Activated CD4-positive, alpha-beta memory T cell treated with anti-CD3 and anti-CD28 coated beads, Interleukin-2, amount 10 ng/mL, durations not matched to agents 7 days and 5 days (primary cell): ENCODE measurements at regions not wholly inside any gene's neighbourhood (a gene's known extent, or its start where the extent isn't known, plus 50 kb on each side); places are given as distances from the start of the nearest gene placed in this dataset.

ENCODE experiments used
- CTCF ChIA-PET: fragments of 350-600 bp; sonication (Branson Sonifier 250); formaldehyde crosslinking; loops from one replicate; lab custom pipeline; 2021; ENCODE audit warnings: antibody characterized with exemption, inconsistent platforms; lab: Charles Lee
- POLR2A ChIA-PET: fragments of 350-600 bp; sonication (Branson Sonifier 250); formaldehyde crosslinking; loops from one replicate; lab custom pipeline; 2021; ENCODE audit warnings: antibody characterized with exemption; lab: Charles Lee
- DNase-seq: peaks from one replicate; pipeline ENCODE4 v3.0.0-alpha.2; 2020
- H3K27ac Mint-ChIP-seq: one replicate; pipeline ENCODE4 v1.8.0; 2021; ENCODE audit warnings: mild to moderate bottlenecking, mixed read lengths
- H3K27me3 Mint-ChIP-seq: one replicate; pipeline ENCODE4 v1.8.0; 2021; ENCODE audit warnings: mixed read lengths
- H3K36me3 Mint-ChIP-seq: one replicate; pipeline ENCODE4 v1.8.0; 2021; ENCODE audit warnings: low read depth, mixed read lengths
- H3K4me1 Mint-ChIP-seq: one replicate; pipeline ENCODE4 v1.8.0; 2021; ENCODE audit warnings: mixed read lengths
- H3K4me3 Mint-ChIP-seq: one replicate; pipeline ENCODE4 v1.8.0; 2021; ENCODE audit warnings: mild to moderate bottlenecking, mixed read lengths
- H3K9me3 Mint-ChIP-seq: one replicate; pipeline ENCODE4 v1.8.0; 2021; ENCODE audit warnings: mixed read lengths

DNA sequence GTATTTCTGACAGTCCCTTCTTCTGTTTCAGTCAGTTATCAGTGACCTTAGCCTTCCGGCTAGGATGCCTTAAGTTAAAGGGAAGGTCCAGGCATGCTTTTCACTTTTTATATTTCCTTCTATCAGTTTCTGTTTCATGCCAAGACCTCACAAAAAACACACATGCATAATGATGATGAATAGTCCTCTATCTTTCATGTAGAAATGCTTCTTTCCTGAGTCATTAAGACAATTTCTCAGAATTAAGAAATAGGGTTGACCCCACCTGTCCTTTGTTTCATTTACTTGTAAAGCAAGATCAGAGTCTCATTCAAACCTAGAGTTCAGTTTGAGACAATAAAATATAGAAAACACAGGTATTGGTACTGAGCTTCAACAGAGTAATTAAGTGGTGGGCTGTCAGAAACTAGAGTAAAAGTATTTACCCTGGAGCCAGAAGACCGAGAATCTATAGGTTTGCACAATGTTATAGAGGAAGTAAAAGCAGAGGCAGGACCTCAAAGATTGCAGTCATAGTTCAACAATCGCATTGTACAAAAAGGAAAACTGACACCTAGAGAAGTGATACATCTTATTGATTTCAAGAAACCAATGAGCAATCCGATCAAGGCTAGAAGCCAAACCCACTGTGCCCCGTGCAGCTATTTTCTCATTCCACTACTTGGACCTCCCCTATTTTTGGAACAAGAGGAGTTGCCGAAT is 118.7 kb upstream of the PUM3 start:
- POLR2A ChIA-PET: no interaction called here
- Mint-ChIP-seq H3K4me1 (no peaks in the 10 kb centered on the region), H3K27ac (no peak overlapping the region), H3K36me3 (no peaks in the 10 kb centered on the region), H3K9me3 (no peaks in the 10 kb centered on the region), H3K4me3 (no peak overlapping the region), H3K27me3 (peaks cover 2% of the 10 kb centered on the region)
- CTCF ChIA-PET: no interaction called here
- no peak for DNase-seq

DNA sequence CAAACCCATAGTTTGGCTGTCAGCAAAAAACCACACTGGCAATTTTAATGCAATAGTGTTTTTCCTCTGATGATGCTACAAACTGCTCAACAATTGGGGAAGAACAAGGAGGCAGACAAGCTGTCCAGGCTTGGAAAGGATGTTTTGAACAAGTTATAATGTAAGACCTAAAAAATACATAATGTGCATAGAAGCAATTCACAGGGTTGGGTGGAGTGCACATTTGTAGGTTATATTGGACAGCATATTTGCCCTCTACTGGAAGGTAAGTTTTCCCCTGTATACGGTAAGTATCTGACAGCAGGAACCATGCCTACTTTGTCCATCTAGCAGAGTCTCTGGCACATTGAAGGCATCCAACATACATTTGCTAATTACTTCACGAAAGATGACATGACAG is 114.3 kb upstream of the PUM3 start:
- Mint-ChIP-seq H3K36me3 (no peaks in the 10 kb centered on the region), H3K4me1 (no peaks in the 10 kb centered on the region), H3K4me3 (no peak overlapping the region), H3K27ac (no peak overlapping the region), H3K27me3 (peaks cover 5% of the 10 kb centered on the region), H3K9me3 (no peaks in the 10 kb centered on the region)
- no peak for DNase-seq
- ChIA-PET POLR2A (no interaction called here), CTCF (no interaction called here)

DNA sequence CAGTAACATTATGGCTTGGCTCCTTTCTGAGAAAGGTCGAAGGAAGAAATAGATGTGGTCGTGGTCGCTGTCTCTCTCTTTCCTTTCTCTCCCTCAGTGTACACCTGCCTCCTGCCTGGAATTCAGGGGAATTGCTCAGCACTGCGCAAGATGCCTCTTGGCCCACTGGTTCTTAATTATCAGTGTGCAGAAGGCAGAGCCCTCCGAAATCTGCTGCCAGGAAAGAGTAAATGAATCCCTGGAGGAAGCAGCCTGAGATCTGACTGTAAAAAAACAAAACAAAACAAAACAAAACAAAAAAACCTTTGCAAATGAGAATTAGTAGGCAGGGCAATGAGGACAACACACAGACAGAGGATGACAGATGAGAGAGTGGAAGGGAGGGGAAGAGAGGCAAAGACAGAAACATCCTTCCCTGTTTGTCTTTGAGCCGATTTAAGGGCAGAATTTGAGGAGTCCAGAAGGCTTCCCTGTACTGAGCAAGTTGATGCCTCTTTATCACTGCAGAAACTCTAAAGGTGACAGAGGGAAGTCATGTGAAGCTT is 113.8 kb upstream of the PUM3 start:
- Mint-ChIP-seq H3K4me3 (no peak overlapping the region), H3K27me3 (peaks cover 5% of the 10 kb centered on the region), H3K4me1 (no peaks in the 10 kb centered on the region), H3K27ac (no peak overlapping the region), H3K36me3 (no peaks in the 10 kb centered on the region), H3K9me3 (no peaks in the 10 kb centered on the region)
- POLR2A ChIA-PET: no interaction called here
- DNase-seq: no peak
- CTCF ChIA-PET: no interaction called here

DNA sequence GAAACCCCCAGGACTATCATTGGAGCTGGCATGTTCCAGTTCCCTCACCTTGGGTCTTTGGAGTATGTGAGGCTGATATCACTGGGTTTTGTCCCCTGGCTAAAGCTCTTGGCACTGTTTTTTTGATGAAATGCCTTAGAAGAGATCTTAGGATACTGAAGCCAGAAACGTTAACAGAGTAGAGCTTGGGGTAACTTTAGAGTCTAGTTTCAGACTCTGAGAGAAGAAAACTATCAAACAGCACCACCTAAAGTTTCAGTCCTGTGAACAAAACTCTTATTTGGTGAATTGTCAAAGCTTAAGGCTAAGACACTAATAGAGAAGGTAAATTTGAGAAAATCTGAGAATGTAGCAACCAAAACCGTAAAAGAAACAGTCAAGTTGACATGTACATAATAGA is 111.7 kb upstream of the PUM3 start:
- POLR2A ChIA-PET: no interaction called here
- Mint-ChIP-seq H3K4me1 (no peaks in the 10 kb centered on the region), H3K36me3 (no peaks in the 10 kb centered on the region), H3K4me3 (no peak overlapping the region), H3K27ac (no peak overlapping the region), H3K9me3 (no peaks in the 10 kb centered on the region), H3K27me3 (peaks cover 8% of the 10 kb centered on the region)
- no peak for DNase-seq
- CTCF ChIA-PET: no interaction called here

DNA sequence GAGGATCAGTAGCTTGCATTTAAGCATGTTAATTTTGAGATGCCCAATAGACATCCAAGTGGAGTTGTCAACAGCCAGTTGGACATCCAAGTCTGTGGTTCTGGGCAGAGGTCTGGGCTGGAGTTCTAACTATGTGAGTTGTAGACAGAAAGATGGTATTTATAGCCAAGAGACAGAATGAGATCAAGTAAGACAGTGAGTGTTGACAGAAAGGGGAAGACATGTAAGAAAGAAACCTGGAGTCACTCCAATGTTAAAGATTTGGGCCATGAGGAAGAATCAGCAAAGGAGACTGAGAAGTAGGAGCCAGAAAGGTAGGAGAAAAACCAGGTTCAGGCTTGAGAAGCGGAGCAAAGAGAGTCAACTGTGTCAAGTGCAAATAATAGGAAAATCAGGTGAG is 95.5 kb upstream of the PUM3 start:
- CTCF ChIA-PET: no interaction called here
- POLR2A ChIA-PET: no interaction called here
- Mint-ChIP-seq H3K9me3 (no peaks in the 10 kb centered on the region), H3K27me3 (peaks cover 9% of the 10 kb centered on the region), H3K36me3 (no peaks in the 10 kb centered on the region), H3K4me3 (no peak overlapping the region), H3K27ac (no peak overlapping the region), H3K4me1 (no peaks in the 10 kb centered on the region)
- DNase-seq: no peak

DNA sequence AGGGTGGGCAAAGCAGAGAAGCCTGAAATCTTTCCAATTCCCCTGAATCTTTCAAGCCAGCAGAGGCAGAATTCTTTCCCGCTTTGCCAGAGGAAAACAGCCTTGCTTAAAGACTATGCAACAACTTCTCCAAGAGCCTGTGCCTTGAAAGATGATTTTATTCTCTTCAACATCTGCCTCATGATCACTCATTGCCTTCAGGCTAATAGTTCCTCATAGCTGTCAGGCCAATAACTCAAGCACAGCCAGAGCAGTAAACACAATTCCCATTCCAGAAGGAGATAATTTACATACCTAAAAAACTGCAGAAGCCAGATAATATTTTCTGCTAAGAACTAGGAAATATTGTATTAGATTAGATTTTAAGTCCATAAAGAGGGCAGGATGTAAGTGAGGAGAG is 92.3 kb upstream of the PUM3 start:
- Mint-ChIP-seq H3K36me3 (no peaks in the 10 kb centered on the region), H3K9me3 (no peaks in the 10 kb centered on the region), H3K27ac (no peak overlapping the region), H3K4me3 (no peak overlapping the region), H3K4me1 (no peaks in the 10 kb centered on the region), H3K27me3 (peaks cover 9% of the 10 kb centered on the region)
- no peak for DNase-seq
- ChIA-PET CTCF (no interaction called here), POLR2A (no interaction called here)

DNA sequence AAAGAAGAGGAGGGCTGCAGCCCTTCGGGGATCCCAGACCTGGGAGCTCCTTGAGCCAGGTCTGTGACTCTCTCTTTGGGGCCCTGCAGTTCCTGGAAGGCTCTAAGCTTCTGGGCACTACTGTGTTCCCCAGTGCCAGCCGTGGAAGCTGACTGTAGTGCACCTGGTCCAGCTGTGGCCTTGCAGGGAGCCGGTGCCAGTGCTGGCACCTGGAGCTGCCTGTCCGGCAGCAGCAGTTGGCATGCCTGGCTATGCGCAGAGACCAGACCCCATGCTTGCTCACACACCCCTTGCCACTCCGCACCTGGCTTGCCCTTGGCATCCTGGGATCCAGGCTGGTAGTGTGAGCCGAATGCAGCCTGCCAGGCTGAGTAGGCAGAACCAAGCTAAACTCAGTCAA is 91.0 kb upstream of the PUM3 start:
- no peak for DNase-seq
- H3K9me3 Mint-ChIP-seq: no peaks in the 10 kb centered on the region
- ChIA-PET CTCF (no interaction called here), POLR2A (no interaction called here)
- peaks cover 9% of the 10 kb centered on the region for H3K27me3 Mint-ChIP-seq
- H3K27ac Mint-ChIP-seq: no peak overlapping the region
- H3K4me1 Mint-ChIP-seq: no peaks in the 10 kb centered on the region
- no peaks in the 10 kb centered on the region for H3K36me3 Mint-ChIP-seq
- H3K4me3 Mint-ChIP-seq: no peak overlapping the region

DNA sequence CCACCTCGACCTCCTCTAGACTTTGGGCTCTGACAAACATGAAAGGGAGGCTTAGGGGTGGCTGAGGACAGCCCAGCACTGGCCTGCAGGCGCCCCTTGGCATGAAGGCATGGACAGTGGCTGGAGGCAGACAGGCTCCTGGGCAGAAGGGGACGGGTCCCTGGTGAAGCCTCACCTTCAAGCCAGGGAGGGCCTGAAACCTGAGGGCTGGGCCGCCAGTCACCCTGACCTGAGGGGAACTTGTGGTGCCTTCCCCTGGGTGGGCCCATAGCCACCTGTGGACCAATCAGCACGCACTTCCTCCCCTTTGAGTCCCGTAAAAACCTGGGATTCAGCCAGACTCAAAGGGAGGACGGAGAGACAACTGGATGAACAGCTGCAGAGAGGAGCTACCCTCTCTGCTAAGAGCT is 90.4 kb upstream of the PUM3 start:
- POLR2A ChIA-PET: no interaction called here

DNA sequence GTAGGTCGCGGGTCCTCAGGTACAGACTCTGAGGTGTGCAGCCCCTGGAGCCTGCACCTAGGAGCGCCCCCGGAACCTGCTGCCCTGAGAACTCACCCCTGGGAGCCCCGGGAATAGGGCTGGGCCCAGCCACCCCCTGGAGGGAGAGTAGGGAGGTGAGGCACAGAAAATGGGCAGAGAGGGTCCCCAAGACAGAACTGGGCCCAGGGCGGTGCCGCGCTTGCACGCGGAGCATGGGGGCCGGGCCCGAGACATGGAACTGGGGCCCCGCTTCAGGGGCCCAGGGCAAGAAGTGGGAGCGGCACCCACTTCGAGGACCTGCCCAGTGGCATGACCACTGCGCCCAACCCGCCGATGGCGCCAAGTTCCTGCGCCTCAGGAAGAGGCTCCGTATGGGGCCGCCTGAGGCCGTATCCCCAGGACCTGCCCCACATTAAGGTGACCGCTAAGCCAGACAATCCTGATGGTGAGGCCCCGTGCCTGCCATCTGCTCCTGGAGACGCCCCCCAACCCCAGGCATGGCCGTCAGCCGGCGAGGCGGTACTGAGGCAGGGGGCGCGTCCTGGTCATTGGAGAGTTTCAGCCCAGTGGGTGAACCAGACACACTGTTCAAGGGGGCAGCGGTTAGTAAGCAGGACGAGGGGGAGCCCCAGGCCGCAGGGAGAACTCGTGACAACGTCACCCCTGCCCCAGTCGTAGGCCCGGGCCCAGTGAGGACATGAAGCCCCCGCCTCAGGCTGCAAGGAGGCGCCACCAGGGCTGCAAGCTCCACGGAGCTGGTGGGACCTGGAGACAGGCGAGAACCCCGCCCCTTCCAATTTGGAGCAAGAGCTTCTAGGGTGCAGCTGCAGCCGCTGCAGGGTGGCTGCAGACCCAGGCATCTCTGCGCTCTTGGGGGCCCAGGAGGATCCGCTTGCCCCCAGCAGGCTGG is 89.5 kb upstream of the PUM3 start:
- Mint-ChIP-seq H3K4me3 (no peak overlapping the region), H3K9me3 (no peaks in the 10 kb centered on the region), H3K36me3 (no peaks in the 10 kb centered on the region), H3K27ac (no peak overlapping the region), H3K4me1 (no peaks in the 10 kb centered on the region), H3K27me3 (no peaks in the 10 kb centered on the region)
- DNase-seq: no peak
- POLR2A ChIA-PET: no interaction called here
- CTCF ChIA-PET: no interaction called here

More for the DNA sequence above, 90.4 kb upstream of the PUM3 start:
- H3K4me3 Mint-ChIP-seq: no peak overlapping the region
- no peak overlapping the region for H3K27ac Mint-ChIP-seq
- no peaks in the 10 kb centered on the region for H3K9me3 Mint-ChIP-seq
- CTCF ChIA-PET: no interaction called here
- H3K27me3 Mint-ChIP-seq: peaks cover 7% of the 10 kb centered on the region
- H3K36me3 Mint-ChIP-seq: no peaks in the 10 kb centered on the region
- H3K4me1 Mint-ChIP-seq: no peaks in the 10 kb centered on the region
- DNase-seq: no peak

DNA sequence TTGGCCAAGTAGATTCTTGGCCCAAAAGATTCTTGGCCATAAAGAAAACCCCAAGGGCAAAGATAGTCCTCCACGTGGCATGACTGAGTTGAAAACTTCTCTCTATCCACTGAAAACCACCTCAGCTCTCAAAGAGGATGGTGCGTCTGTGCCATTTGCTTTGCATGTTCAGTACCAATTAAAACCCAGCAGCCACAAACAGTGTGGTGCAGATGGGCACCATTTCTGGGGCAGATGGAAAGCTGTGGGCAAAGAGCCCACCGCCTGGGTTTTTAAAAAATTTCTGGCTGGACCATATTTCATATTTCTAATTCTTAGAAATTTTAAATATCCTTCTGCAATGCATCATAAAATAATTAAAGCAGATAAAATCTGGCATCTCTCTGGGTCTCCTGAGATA is 84.5 kb upstream of the PUM3 start:
- CTCF ChIA-PET: no interaction called here
- H3K4me1 Mint-ChIP-seq: no peaks in the 10 kb centered on the region

GRCh38 chr9:2925016-2925415 is 81.1 kb upstream of the PUM3 start:
- DNase-seq: no peak
- no peaks in the 10 kb centered on the region for H3K4me1 Mint-ChIP-seq
- no peak overlapping the region for H3K4me3 Mint-ChIP-seq
- POLR2A ChIA-PET: no interaction called here
- H3K27me3 Mint-ChIP-seq: peaks cover 3% of the 10 kb centered on the region
- CTCF ChIA-PET: no interaction called here
- H3K27ac Mint-ChIP-seq: no peak overlapping the region
- H3K9me3 Mint-ChIP-seq: no peaks in the 10 kb centered on the region
- H3K36me3 Mint-ChIP-seq: no peaks in the 10 kb centered on the region

More for the DNA sequence above, 84.5 kb upstream of the PUM3 start:
- Mint-ChIP-seq H3K9me3 (no peaks in the 10 kb centered on the region), H3K4me3 (no peak overlapping the region), H3K27me3 (peaks cover 3% of the 10 kb centered on the region), H3K27ac (no peak overlapping the region), H3K36me3 (no peaks in the 10 kb centered on the region)
- POLR2A ChIA-PET: no interaction called here
- DNase-seq: no peak

DNA sequence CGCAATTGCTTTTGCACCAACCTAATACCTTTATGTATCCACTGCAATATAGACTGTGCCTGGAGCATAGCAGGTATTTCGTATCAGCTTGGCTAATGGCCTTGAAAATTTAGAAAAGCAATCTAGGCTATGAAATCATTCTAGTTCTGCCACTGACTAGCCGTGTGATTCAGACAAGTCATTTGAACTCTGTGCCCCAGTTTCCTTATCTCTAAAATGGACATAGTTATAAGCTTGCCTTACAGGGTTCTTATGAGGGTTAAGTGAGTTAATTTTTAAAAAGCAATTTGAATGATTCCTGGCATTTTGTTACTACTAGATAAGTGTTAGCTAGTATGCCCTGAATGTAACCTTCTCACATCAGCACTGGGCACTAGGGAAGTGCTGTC is 80.5 kb upstream of the PUM3 start:
- H3K9me3 Mint-ChIP-seq: no peaks in the 10 kb centered on the region
- H3K4me3 Mint-ChIP-seq: no peak overlapping the region
- no peak overlapping the region for H3K27ac Mint-ChIP-seq
- CTCF ChIA-PET: no interaction called here
- no peaks in the 10 kb centered on the region for H3K4me1 Mint-ChIP-seq
- DNase-seq: no peak
- no peaks in the 10 kb centered on the region for H3K36me3 Mint-ChIP-seq
- POLR2A ChIA-PET: no interaction called here
- H3K27me3 Mint-ChIP-seq: peaks cover 3% of the 10 kb centered on the region

DNA sequence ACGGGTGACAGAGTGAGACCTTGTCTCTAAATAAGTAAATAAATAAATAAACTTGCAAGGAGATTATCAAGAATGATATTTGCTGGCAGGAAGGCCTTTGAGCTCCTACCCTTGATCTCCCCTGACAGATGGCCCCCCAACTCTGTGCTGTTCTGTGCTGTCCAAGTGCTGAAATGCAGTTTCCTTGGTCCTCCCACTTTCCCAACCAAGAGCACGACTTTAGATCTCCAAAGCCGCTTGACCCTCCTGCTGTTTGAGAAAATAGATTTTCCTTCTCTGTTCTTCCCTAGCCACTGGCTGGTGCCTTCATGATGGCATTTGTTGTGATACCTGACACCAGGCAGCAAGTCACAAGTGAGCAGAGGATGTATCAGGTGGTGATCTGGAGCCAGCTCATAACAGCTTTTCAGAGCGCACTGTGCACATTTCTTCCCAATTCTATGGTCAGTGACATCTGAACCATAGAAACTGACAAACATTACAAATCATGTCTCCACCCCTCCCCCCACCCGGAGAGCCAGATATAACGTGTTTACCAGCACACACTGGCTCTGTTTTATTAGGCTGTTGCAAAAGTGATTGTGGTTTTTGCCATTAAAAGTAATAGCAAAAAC is 80.0 kb upstream of the PUM3 start:
- Mint-ChIP-seq H3K27ac (no peak overlapping the region), H3K27me3 (peaks cover 3% of the 10 kb centered on the region), H3K9me3 (no peaks in the 10 kb centered on the region), H3K4me3 (no peak overlapping the region), H3K36me3 (no peaks in the 10 kb centered on the region), H3K4me1 (no peaks in the 10 kb centered on the region)
- no peak for DNase-seq
- CTCF ChIA-PET: no interaction called here
- POLR2A ChIA-PET: no interaction called here
